ENCODE measurements at regions not wholly inside any gene's neighbourhood (a gene's known extent, or its start where the extent isn't known, plus 50 kb on each side); places are given as distances from the start of the nearest gene placed in this dataset.

- TF ChIP-seq, protein P1, sequence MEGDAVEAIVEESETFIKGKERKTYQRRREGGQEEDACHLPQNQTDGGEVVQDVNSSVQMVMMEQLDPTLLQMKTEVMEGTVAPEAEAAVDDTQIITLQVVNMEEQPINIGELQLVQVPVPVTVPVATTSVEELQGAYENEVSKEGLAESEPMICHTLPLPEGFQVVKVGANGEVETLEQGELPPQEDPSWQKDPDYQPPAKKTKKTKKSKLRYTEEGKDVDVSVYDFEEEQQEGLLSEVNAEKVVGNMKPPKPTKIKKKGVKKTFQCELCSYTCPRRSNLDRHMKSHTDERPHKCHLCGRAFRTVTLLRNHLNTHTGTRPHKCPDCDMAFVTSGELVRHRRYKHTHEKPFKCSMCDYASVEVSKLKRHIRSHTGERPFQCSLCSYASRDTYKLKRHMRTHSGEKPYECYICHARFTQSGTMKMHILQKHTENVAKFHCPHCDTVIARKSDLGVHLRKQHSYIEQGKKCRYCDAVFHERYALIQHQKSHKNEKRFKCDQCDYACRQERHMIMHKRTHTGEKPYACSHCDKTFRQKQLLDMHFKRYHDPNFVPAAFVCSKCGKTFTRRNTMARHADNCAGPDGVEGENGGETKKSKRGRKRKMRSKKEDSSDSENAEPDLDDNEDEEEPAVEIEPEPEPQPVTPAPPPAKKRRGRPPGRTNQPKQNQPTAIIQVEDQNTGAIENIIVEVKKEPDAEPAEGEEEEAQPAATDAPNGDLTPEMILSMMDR (IDR thresholded peaks at IDR 0.05; ENCODE audit: low read depth, low read length, missing control alignments), result no peak
- no peak overlapping the region for H3K4me3 ChIP-seq (ENCODE audit: low read depth, low read length)
- no peak for DNase-seq (ENCODE audit: low read depth)
Observed at GRCh38 chr4:13169731-13170525, 314.2 kb downstream of the RAB28 start.

DNA sequence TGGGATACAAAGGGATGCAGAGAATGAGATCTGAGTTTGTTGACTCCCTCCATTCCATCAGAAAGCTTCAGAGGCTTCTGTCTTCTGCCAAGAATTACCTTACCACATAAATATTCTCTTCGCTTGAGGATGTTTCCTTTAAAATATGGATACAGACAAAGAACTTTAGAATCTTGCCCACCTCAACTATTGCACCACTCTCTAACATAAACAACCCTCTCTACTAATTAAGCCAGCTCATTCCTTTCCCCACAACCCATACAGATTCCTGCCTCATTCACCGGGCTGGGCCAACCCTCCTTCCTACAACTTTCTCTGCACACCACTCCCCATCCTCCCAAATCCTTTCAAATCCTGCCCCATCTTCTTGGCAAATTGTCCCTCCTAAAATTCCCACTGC, 315.8 kb downstream of the RAB28 start:
- no peak for DNase-seq (ENCODE audit: low read depth)
- H3K4me3 ChIP-seq (ENCODE audit: low read depth, low read length), result no peak overlapping the region
- TF ChIP-seq, protein P1 (IDR thresholded peaks at IDR 0.05; ENCODE audit: low read depth, low read length, missing control alignments), result no peak

DNA sequence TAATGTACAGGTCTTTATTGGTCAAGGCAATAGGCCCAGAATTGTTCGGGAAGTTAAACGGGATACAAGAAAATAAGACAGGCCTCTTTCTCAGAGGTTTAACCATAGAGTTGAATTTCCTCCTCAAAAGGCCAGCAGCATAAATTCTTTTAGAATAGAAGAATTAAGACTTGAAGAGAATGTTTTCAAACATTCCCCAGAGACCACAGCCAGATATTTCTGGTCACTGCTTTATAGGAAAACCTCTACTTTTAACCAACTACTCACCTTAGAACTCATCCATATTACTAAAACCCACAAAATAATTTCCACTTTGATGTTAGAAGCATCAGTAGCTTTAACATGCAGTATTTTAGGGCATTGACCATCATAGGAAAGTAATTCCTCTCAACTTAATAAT, 317.9 kb downstream of the RAB28 start:
- DNase-seq (ENCODE audit: low read depth), result no peak
- no peak overlapping the region for H3K4me3 ChIP-seq (ENCODE audit: low read depth, low read length)
- TF ChIP-seq, protein P1 (IDR thresholded peaks at IDR 0.05; ENCODE audit: low read depth, low read length, missing control alignments), result no peak

- DNase-seq (ENCODE audit: low read depth), result no peak
- no peak overlapping the region for H3K4me3 ChIP-seq (ENCODE audit: low read depth, low read length)
- TF ChIP-seq, protein P1 (IDR thresholded peaks at IDR 0.05; ENCODE audit: low read depth, low read length, missing control alignments), result no peak
Observed at GRCh38 chr4:13164783-13165331, 319.3 kb downstream of the RAB28 start.

DNA sequence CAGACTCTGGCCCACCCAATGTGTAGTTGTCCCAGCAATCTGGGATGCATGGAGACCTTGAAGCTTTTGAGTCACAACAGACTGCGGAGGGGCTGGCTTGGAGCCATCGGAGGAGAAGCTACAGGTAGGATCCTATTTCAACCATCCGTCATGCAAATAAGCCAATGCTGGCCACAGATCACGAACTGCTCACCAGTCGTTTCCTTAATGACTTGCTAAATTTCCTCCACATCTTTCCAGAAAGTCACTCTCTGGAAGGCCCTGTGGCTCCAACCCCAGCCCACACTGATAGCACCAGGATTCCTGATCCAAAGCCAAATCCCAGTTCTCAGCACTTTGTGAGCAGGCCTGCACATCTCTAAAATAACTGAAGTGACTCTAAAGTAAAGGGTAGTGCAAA, 321.3 kb downstream of the RAB28 start:
- no peak overlapping the region for H3K4me3 ChIP-seq (ENCODE audit: low read depth, low read length)
- no peak for DNase-seq (ENCODE audit: low read depth)
- TF ChIP-seq, protein P1 (IDR thresholded peaks at IDR 0.05; ENCODE audit: low read depth, low read length, missing control alignments), result no peak

DNA sequence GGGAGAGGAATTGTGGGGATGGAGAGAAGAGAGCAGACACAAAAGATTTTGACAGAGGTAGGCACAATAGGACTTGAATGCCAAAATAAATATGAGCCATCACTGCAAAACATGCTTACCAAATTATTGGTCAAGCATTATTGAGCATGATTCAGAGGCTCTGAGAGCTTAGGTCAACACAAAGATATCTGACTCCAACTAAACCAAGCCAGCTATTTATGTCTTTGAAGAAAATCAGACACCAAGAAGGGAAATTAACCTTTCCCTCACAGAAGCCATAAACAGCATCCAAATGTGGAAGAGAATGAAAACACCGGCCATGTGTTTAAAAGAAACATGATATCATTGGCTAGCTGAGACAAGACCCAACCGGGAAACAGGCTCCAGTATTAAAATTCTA, 323.2 kb downstream of the RAB28 start:
- no peak overlapping the region for H3K4me3 ChIP-seq (ENCODE audit: low read depth, low read length)
- DNase-seq (ENCODE audit: low read depth), result no peak
- TF ChIP-seq, protein P1 (IDR thresholded peaks at IDR 0.05; ENCODE audit: low read depth, low read length, missing control alignments), result no peak

Data from GM12864 (cell line).